ENCODE measurements at regions not wholly inside any gene's neighbourhood (a gene's known extent, or its start where the extent isn't known, plus 50 kb on each side); places are given as distances from the start of the nearest gene placed in this dataset.

- TF ChIP-seq POLR2A (IDR thresholded peaks at IDR 0.05; ENCODE audit: low read length) (no peak), GATA1 (IDR thresholded peaks at IDR 0.05; ENCODE audit: low read depth, low read length) (no peak)
These were observed 107.4 kb upstream of the USP9Y start for GRCh38 chrY:12593532-12594216.
